Fibroblast of upper back skin (primary cell): ENCODE measurements at regions not wholly inside any gene's neighbourhood (a gene's known extent, or its start where the extent isn't known, plus 50 kb on each side); places are given as distances from the start of the nearest gene placed in this dataset.
A peak's percentile ranks its signal among the peaks of the same experiment; 100 is the strongest.
"Not testable (repeated sequence)": the region's sequence is repeated elsewhere in the genome, so short reads cannot be mapped to it uniquely, and the experiment has no call there.

Experiments
- DNase-seq: peaks from one replicate; pipeline ENCODE4 v3.0.0-alpha.2; 2013

DNA sequence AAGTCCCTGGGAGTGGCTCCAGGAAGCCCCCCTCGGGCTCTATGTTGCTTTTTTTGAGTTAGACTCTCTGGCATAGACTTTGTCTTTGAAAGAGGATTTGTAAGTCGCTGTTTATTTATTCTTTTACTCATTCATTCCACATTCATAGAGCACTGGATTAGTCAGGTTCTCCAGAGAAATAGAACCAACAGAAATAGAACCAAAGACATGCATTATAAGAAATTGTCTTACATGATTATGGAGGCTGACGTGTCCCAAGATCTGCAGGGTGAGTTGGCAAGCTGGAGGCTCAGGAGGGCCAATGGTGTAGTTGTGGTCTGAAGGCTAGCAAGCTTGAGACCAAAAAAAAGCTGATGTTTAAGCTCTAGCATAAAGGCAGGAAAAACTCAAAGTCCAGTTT, 98.3 kb upstream of the CHD6 start:
- no peak for DNase-seq

DNA sequence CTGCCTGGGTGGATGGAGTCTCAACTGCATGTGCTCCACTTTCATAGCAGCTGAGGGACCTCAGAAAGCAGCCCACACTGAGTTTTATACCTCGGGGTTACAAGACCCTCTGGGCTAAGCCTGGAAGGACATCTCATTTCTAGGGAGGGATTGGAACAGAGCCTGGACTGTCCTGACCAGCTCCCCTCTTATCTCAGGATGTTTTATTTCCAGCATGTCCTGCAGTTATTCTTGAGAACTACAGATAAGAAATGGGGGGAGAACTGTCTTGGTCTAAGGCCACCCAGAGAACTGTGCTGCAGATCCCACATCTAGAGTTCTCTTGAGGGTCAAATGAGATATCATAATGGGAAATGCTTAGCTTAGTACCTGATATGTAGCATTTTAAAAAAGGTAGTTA, 97.3 kb upstream of the CHD6 start:
- no peak for DNase-seq

DNA sequence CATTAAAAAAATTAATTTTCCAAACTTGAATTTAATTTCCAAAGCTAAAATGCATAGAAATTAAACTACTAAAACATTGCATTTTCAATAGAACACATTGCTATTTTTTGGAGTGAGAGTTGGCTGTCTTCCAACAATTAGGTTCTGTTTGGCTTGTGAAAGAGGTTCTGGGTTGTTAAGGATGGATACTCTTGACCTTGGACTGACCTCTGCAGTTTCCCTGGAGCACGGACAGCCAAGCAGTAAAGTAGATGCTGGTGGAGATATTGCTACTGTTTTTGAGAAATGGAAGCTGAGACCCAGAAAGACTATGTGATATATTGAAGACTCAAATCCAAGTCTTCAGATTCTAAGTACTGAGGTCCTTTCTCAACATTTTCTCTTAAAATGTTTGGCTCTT, 95.9 kb upstream of the CHD6 start:
- no peak for DNase-seq

DNA sequence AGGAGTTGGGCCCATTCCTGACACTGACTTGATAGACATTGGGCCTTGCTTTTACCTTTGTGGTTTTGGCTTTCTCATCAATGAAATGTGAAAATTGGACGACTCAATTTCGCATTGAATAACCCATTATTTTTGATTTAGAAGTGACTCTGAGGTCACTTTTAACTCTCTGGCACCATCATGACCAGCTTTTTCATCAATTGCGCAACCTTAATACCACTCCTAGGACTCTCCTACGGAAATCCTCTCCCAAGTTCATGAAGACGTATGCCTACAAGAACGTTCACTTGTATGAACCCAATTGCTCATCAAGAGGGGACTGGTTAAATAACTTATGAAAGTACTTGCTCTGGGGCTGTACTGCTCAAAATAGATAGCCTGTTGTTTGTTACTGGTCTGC, 86.7 kb upstream of the CHD6 start:
- no peak for DNase-seq

DNA sequence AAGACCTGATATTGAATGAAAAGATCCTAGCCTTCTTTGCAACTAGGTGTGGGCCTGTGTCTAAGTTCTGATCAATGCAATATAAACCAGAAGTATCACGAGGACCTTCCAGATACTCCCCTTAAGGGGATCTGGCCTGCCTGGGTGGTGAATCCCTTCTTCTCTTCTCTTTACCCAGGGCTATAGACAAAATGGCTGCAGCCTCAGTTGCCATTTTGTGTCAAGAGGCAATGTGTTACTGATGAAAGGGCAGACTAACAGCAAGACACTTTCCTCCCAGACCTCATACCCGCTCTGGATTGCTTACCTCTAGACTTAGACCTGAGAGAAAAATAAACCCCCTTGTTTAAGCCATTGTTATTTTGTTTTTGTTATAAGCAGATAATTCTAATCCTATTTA, 84.5 kb upstream of the CHD6 start:
- DNase-seq = no peak

DNA sequence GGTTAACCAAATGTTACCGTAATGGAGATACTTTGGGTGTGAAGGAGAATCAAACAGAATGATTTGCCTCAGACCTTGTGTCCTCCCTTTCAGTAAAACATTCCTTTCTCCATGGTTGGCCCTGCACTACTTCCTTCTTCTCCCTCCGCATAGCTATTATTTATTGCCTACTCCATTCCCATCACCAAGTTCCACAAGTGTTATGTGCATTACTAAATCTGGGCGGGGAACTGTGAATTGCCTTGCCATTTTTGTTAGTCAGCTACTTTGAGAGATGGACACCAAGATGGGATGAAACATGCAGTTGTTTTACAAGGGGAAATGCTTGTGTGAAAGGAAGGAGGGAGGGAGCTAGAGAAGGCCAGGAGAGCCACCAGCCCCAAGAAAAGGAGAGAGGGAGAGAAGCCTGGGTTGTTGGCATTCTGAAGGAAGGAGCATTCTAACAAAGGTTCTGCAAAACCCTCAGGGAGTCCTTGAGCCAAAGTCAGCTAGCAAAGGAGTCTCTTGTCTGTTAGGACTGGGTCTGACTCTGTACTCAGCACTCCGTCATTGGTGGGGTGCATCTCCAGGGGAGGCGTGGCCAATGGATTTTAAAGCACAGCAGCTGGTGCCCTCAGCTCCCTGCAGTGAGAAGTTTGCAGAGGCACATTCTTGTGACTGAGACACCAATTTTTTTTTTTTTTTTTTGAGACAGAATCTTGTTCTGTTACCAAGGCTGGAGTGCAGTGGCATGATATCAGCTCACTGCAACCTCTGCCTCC, 83.6 kb upstream of the CHD6 start:
- DNase-seq = peak; percentile 34

DNA sequence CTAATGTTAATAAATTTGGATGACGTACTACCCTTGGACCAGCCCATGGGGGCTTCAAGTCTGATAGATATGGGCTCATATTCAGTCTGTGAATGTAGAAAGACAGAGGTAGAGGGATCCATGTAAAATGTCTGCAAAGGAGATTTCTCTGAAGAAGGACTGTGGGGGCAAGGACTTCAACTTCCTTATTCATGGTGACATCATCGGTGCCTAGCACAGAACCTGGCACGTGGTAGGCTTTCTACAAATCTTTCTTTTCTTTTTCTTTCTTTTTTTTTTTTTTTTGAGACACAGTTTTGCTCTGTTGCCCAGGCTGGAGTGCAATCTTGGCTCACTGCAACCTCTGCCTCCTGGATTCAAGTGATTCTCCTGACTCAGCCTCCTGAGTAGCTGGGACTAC, 81.5 kb upstream of the CHD6 start:
- not testable (repeated sequence) for DNase-seq

DNA sequence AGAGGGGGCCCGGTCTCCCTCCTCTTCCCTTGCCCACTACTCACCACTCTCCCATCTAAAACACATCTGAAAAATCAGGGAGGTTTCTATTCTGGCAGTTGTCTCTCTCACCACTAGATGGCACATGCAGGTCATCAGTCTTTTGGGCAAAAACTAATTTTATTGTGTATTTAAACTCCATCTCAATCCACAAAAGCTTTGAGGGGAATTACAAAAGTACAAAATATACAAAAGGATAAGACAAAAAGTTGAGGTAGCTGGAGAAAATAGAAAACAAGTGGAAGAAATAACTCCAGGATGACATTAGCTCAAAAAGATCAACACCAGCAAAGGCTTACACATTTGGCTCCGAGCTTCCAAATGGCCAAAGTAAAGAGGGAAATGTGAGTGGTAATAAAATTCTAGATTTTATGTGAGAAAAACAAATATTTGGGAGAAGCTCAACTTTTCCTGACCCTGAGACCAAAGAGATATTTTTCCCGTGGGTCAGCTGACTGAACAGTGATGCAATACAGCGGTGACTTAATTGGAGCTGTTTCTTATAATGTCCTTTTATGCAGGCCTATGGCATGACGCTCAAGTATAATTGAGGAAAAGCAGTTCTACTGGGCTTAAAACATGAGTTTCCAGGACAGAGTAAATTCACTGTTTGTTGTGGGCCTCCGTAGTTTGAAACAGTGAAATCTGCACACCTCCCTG, 79.8 kb upstream of the CHD6 start:
- DNase-seq = peak; percentile 32

DNA sequence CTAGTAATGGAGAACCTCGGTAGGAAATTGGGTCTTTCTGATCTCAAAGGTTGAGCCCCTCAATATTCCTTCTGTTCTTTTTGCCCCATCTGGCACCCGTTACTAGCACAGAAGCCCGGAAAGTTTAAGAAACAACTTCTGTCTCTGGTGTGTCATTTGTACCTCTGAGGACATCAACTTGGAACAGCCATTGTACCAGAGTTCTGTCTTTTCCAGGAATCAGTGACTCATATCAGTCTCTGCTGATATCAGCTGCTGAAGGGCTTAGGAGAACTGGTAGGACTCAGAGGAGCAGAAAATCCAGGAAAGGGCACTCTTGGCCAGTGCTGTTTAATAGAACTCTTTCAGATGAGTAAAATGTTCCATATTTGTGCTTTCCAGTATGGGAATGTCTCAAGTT, 78.3 kb upstream of the CHD6 start:
- DNase-seq = no peak

DNA sequence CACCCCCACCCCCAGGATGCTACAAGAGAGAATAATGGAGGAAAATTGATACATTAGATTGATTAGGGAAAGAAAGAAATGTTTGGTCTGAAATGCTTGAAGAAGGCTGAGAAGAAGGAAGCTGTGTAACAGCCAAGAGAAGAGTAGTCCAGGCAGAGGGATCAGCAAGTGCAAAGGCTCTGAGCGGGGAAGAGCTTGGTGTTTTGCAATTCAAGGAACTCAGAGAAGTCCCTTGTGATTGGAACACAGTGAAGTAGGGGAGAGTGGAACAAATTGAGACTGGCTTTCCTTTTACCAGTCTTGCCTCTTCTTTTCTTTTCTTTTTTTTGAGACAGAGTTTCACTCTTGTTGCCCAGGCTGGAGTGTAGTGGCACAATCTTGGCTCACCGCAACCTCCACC, 76.6 kb upstream of the CHD6 start:
- no peak for DNase-seq

DNA sequence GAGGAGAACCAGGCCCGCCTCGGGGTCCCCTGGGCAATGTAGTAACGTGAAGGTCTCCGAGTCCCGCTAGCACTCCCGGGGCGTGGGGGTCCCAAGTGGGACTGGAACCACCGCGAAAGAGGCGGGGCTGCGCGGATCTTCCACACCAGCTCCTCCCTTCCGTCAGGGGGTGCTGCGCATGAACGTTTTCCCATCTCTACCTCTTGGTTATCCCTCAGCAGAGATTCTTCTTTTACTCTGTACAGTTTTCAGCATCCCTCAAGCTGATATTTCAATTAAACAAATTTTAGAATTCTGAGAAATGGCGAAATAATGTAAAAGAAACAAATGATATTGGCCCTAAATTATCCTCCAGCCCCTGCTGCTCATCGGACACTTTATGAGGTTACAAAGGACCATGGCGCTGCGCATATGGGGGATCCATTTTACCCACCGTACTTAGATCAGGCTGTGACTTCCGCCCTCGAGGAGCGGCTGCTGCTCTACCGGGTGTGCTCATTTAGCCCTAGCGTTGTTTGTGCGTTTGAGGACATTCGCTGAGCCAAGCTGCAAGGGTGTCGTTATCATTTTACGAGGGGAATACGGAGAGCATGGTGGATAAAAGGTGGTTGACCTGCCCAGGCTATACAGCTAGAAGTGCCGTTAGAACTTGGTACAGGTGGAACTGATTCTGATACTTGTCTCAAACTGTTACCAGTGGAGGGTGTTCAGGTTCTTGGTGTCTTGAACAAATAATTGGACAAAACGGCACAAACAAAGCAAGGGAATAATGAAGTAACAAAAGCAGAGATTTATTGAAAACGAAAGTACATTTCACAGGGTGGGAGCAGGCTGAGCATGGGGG, 75.2 kb upstream of the CHD6 start:
- DNase-seq = peak; percentile 84

DNA sequence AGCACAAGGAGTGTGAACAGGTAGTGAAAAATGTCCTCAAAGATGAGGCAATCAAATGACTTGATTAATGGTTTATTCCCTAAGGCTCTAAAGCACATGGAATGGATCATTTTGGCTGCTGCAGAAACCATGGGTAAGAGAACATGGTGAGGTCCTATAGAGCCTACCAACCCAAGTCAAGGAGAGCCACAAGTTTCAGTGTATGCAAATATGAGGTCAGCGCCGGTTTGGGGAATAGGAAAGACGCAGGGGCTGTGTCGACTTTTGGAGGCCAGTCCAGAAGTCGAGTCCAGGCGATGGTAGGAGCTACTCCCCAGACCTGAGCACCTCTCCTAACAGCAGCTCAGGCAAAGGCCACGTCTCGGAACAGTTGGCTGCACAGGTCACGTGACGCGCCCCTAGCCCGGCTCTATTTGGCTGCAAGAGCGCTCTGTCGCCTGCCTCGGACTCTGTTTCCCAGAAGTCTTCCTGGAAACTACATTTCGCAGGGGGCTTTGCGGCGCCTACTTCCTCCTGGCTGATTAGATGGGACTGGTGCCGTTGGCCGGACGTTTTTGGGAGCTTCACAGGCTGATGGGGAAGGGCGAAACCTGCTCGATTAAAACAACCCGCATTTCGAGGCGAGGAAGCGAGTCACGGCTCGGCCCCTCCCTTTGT, 74.4 kb upstream of the CHD6 start:
- peak; percentile 67 for DNase-seq

DNA sequence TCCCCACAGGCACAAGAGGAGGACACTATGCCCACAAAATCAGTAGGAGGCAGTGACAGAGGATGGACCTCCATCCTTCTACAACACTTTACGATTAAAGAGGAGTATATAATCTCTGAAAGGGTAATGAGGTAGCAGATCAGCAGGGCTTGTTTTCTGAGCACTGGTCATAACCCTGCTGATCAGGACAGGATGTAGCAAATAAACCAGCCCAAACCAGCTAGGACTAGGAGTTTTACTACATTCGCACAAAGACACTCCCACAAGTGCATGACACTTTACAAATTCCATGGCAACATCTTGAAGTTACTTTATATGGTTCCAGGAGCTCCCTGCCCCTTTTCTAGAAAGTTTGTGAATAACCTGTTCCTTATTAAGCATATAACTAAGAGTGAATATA, 73.3 kb upstream of the CHD6 start:
- DNase-seq = no peak

DNA sequence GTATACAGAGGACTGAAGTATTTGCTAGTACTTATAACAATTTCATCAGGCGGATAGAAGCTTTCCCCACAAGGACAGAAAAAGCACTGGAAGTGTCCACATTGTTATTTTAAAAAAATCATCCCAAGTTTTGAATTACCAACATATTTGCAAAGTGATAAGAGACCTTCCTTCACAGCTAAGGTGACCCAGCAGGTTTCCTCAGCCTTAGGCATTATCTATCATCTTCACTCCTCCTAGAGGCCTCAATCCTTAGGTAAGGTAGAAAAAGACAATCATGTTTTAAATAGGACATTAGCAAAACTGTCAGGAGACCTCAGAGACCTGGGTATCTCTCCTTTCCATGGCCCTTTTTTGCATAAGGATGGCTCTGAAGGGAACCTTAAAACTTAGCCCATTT, 72.5 kb upstream of the CHD6 start:
- no peak for DNase-seq

DNA sequence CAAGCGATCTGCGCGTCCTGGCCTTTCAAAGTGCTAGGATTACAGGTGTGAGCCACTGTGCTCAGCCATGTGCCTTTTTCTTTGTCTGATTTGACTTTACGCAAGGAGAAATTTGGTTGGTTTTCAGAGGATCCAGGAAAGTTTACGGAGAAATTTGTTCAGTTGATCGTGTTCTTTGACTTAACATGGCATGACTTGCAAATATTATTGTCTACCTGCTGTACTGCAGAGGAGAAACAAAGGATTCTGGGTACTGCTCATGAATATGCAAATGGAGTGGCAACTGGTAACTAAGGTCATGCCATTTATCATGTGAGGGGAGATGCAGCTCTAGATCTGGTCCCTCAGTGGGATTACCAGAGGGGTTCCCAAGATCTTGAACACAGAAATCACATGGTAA, 68.8 kb upstream of the CHD6 start:
- no peak for DNase-seq

DNA sequence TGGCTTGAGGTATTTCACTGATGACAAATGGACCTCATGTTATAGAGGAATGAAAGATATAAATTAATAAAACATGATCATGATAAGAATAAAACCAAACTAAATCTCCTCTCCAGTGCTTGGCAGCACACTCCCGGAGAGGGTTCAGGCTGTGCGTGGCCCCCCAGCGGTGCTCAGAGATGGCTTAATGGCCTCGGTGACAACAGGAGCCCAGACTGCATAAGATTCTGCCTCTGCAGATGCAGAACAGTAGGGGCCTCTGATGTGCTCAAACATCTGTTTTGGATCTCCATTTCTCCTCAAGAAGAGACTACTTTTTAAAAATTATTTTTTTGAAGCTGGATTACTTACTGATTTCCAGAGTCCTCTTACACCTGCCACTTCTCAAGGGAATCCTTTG, 67.0 kb upstream of the CHD6 start:
- not testable (repeated sequence) for DNase-seq

DNA sequence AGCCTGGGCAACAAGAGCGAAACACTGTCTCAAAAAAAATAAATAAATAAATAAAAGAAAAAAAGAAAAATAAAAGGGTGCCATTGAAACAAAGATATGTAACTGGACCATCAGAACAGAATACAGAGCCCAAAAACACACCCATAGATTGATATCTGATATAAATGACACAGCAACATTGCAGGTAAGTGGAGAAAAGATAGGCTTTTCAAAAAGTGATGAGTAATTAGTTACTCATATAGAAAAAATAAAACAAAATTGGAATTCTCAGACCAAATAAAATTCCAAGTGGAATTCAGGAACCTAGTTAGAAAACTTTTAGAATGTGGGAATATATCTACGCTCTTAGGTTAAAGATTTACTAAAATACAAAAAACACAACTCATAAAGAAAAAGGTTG, 60.6 kb upstream of the CHD6 start:
- DNase-seq = no peak

DNA sequence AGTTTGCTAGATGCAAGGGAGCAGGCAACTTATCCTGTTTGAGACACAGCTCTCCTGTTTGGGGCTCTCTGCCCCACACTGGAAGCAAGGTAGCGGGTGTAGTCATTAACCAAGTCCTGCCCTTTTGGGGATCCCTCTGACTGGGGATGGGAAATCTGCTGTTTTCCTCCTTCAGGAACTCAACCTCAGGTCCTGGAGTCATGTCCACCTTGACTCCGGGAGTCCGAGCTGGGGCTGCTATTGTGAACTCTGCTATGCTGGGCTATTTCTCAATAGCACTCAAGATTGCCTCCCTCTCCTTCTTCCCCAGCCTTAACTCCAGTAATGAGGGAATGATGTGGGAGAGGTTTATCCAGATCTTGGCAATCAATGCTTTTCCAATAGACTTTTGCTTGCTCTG, 54.1 kb upstream of the CHD6 start:
- no peak for DNase-seq

DNA sequence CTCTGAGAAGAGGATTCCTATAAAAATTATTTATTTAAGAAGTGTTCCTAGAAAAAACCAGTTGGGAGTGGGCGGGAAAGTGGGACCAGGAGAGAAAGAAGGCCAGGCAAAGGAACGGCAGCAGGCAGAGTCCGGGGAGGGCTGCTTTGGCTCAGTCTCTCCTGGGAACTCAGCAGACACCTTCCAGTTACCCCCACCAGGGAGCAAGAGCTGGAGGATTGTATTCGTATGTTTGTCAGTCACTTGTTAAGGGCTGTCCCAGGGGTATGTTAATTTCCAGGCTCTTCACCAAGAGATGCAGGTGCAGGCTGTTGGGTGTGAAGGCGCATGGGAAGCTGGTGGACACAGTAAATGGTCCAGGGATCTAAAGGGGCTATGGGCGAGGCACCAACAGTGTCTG, 53.0 kb upstream of the CHD6 start:
- no peak for DNase-seq

DNA sequence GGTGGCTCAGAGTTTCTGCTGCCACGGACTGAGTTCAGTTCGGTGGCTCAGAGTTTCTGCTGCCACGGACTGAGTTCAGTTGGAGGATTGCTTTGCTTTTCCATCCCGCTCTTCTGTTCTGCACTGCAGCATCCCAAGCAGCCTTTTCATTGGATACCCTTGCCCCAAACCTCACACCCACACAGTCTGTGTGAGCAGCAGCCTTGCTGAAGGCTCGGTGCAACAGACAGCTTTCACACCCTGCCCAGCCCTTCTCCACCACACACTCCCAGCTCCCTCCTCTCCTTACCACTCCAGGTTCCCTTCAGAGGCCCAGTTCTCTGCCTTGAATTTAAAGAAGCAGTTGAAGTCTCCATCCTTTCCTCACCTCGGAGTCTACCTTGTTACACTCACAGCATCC, 52.5 kb upstream of the CHD6 start:
- DNase-seq = no peak

DNA sequence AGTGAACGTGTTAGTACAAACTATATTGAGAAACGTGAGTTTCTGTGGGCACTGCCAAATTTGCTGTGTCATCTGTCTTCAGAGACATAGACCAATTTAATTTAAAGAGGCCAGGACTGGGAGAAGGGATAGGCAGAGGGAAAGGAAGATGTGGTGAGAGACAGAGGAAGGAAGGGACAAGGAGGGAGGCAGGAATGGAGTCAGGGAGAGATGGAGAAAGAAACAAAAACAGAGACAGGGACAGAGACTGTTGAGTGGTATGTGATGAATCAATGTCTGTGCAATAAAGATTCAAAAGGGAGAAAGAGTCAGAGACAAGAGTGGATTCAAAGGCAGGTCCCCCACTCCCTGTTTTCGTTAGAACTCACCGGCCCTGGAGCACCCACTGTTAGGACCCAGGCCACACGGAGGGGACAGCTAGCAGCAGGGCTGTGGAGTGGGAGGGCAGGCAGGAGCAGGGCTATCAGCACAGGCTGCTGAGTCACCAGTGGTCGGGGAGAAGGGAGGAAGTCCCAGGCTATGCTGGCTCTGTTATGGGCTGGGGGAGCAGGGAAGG, 51.6 kb upstream of the CHD6 start:
- no peak for DNase-seq

DNA sequence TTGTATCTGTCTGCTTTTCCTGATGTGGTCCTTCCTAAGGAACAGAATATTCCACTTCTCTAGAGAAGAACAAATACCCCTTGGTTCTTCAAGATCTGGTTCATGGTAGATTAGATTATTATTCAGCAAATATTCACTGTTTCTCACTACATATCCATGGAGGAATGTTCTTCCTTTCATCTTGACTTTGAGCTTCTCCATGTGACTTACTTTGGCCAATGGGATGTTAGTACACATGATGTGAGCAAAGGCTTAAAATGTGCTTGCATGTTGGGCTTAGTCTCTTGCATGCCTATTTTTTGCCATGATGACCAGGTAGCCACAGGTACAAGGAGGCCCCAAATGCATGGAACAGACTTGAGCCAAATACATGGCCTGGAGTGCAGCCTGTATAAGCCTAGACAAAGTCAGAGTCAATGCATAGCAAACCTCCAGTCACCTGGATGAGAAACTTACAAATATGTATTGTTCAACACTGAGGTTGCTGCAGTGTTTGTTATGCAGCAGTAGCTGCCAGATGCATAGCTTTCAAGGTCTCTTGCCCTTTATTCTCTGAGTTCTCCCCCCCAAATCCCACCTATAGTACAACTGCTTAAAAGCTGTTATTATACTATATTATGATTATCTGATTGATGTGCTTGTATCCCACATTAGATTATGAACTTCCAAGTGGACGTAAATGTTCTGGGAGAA, 50.0 kb upstream of the CHD6 start:
- DNase-seq = no peak
